ENCODE measurements at regions not wholly inside any gene's neighbourhood (a gene's known extent, or its start where the extent isn't known, plus 50 kb on each side); places are given as distances from the start of the nearest gene placed in this dataset.

GRCh38 chr2:140164449-140164848 is 1384.3 kb upstream of the NXPH2 start:
- H3K23me2 ChIP-seq (ENCODE audit: insufficient read length, low read depth, low read length, poor library complexity, severe bottlenecking): no peaks in the 10 kb centered on the region
- no peak overlapping the region for H3K4me2 ChIP-seq (ENCODE audit: insufficient read depth, insufficient read length, low read length)
- Mint-ChIP-seq H3K4me3 (no peak overlapping the region), H3K4me1 (no peaks in the 10 kb centered on the region), H3K9me3 (peaks cover 16 to 21% of the 10 kb centered on the region in 2 experiments), H3K27me3 (ENCODE audit: low read depth) (peaks cover under 1% of the 10 kb centered on the region; the same call in 1 of the 2 replicates), H3K36me3 (ENCODE audit: insufficient read depth in 1 of 3, low read depth in 3 of 3) (peaks cover 0 to 11% (median 0%) of the 10 kb centered on the region in 3 experiments; a peak in 2 of 7 replicates), H3K27ac (no peak overlapping the region)
- H2AFZ ChIP-seq (ENCODE audit: low read length): no peak overlapping the region
- no peaks in the 10 kb centered on the region for H3K79me1 ChIP-seq (ENCODE audit: insufficient read depth, low read depth, low read length, poor library complexity, severe bottlenecking)
- no peak overlapping the region for H4K8ac ChIP-seq (replicated peaks; ENCODE audit: insufficient read length, low read depth, low read length)
- no peak overlapping the region for H2BK5ac ChIP-seq (ENCODE audit: insufficient read length, low read length)
- H3K4me1 ChIP-seq (ENCODE audit: insufficient read depth, low read length): no peaks in the 10 kb centered on the region
- no peaks in the 10 kb centered on the region for H3K27me3 ChIP-seq (ENCODE audit: insufficient read depth, low read length)
- no peak overlapping the region for H2BK12ac ChIP-seq (ENCODE audit: insufficient read length, low read depth, low read length)
- no peak for DNase-seq
- H4K5ac ChIP-seq (ENCODE audit: insufficient read length, low read depth, low read length): no peak overlapping the region
- no peak overlapping the region for H2BK15ac ChIP-seq (ENCODE audit: low read depth, low read length)
- no peak overlapping the region for H3K4ac ChIP-seq (ENCODE audit: low read depth, low read length)
- no peak overlapping the region for H3K23ac ChIP-seq (ENCODE audit: insufficient read length, low read depth, low read length)
- H2BK120ac ChIP-seq (ENCODE audit: low read depth, low read length, poor library complexity, severe bottlenecking): no peak overlapping the region
- H2AK5ac ChIP-seq (ENCODE audit: insufficient read length, low read length): no peak overlapping the region
- H3K9ac ChIP-seq (ENCODE audit: extremely low read depth, insufficient read length, low read length): no peak overlapping the region
- H2BK20ac ChIP-seq (ENCODE audit: low read depth, low read length, poor library complexity, severe bottlenecking): no peak overlapping the region
- no peak overlapping the region for H4K91ac ChIP-seq (ENCODE audit: insufficient read length, low read depth, low read length)
- H4K20me1 ChIP-seq (ENCODE audit: control insufficient read depth, insufficient read depth, insufficient read length): no peaks in the 10 kb centered on the region
- no peak overlapping the region for H3K18ac ChIP-seq (ENCODE audit: insufficient read length, low read depth, low read length)
- H3T11ph ChIP-seq (ENCODE audit: low read length): no peak overlapping the region
- no CpG with 5 or more reads among the region's 1 CpG for WGBS (ENCODE audit: extremely low coverage, insufficient read length, low lambda C conversion rate)
- no peak overlapping the region for H3K14ac ChIP-seq (ENCODE audit: insufficient read depth, low read length)
- no peak overlapping the region for H3K56ac ChIP-seq (ENCODE audit: insufficient read length, low read depth, low read length)
- no peak for TF ChIP-seq CTCF (conservative IDR thresholded peaks at IDR 0.05)
- H3K27ac ChIP-seq (ENCODE audit: insufficient read length, low read depth, low read length): no peak overlapping the region
- no peaks in the 10 kb centered on the region for H3K9me3 ChIP-seq (ENCODE audit: control insufficient read depth, low read depth, low read length)
- no peaks in the 10 kb centered on the region for H3K79me2 ChIP-seq (ENCODE audit: insufficient read depth, low read length)
